HFF-Myc (cell line): ENCODE measurements at regions not wholly inside any gene's neighbourhood (a gene's known extent, or its start where the extent isn't known, plus 50 kb on each side); places are given as distances from the start of the nearest gene placed in this dataset.

ENCODE experiments used
- DNase-seq: peaks from one replicate; pipeline ENCODE4 v3.0.0-alpha.2; 2011; ENCODE audit warnings: low read depth; ENCODE audit errors: extremely low read depth
- H3K4me3 ChIP-seq: replicated peaks from 2 replicates; pipeline ENCODE4 v1.5.1; 2011; ENCODE audit warnings: low read depth, mild to moderate bottlenecking, control low read depth, low read length
- CTCF ChIP-seq: IDR thresholded peaks from 2 replicates; pipeline ENCODE4 v1.5.1; 2012; ENCODE audit warnings: mild to moderate bottlenecking, low read depth, low read length, control low read depth; ENCODE audit errors: missing control alignments

- no peak for DNase-seq
- no peak for TF ChIP-seq CTCF
- no peak overlapping the region for H3K4me3 ChIP-seq
Observed at GRCh38 chr3:65094723-65095122, 406.9 kb upstream of the ADAMTS9 start.

DNA sequence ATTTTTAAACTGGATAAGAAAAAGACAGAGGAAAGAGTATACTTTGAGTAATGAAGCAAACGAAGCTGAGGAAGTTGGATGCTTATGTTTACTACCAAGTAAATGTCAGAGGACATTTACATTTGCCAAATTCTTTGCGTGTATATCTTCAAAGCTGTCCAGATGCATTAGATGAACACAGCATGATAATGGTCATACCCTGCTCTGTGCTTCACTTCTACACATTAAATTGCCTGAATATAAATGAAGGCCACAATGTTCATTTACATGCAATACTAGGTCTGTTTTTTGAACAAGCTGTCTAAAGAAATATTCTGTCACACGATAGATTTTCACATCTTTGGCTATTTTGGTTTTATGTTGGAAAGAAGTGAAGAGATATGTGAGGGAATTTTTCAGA lies 405.8 kb upstream of the ADAMTS9 start:
- no peak for DNase-seq
- H3K4me3 ChIP-seq = no peak overlapping the region
- TF ChIP-seq CTCF = no peak

DNA sequence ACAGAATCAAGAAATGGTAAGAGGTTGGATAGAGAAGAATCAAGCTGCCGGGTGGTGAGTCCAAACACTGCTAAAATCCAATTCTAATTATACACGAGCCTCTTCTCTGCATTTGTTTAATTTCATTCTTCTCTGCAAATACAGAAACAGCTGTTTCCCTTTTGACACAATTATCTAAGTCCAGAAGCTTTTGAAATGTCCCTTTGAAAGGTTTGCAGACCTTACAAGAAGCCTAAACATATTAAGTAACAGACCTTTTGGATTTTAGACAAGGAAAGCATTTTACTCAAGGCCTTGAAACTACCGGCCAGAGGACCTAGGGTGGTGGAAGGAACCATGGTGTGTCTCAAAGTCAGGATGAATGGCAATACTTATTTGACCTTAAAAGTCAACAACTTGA lies 403.8 kb upstream of the ADAMTS9 start:
- no peak for DNase-seq
- TF ChIP-seq CTCF = no peak
- no peak overlapping the region for H3K4me3 ChIP-seq

DNA sequence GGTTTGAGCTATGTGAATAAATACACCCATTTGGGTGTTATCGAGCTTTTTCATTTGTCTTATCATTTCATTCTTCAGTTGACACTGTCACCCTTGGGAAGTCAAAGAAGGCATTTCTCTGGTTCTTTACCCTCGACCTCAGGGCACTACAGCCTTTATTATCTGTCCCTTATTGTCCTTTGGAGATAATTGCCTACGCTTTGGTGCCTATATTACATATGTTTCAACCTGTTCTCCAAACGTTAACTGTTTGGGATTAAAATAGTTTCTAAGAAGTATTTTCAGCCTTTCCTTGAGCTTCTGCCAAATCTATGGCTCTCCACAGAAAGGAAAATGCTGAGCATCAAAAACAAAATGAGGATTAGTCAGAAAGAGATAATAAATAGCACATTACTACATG lies 395.4 kb upstream of the ADAMTS9 start:
- no peak overlapping the region for H3K4me3 ChIP-seq
- TF ChIP-seq CTCF = no peak
- DNase-seq = no peak

GRCh38 chr3:65081536-65081935 lies 393.7 kb upstream of the ADAMTS9 start:
- DNase-seq = no peak
- H3K4me3 ChIP-seq = no peak overlapping the region
- no peak for TF ChIP-seq CTCF

- DNase-seq = no peak
- H3K4me3 ChIP-seq = no peak overlapping the region
- no peak for TF ChIP-seq CTCF
Observed at GRCh38 chr3:65080432-65080831, 392.6 kb upstream of the ADAMTS9 start.

DNA sequence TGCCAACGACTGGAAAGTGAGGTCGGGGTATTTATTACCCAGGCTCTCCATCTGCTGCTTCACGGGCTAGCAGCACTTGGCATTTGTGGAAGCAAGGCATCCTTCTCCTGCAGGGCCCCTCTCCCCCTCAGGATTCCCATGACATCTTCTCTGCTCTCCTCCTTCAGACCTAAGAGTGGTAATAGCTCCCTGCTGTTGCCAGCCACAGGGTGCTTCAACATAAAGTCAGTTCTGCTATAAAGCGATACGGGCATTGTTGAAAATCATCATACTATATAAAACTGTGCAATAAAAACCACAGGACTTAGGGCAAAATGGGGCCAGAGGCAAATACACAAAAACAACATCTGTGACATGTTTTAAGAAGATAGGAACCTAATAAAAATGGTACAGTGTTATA lies 391.8 kb upstream of the ADAMTS9 start:
- TF ChIP-seq CTCF = no peak
- no peak overlapping the region for H3K4me3 ChIP-seq
- DNase-seq = no peak
